GM10248 (cell line): ENCODE measurements at regions not wholly inside any gene's neighbourhood (a gene's known extent, or its start where the extent isn't known, plus 50 kb on each side); places are given as distances from the start of the nearest gene placed in this dataset.

ENCODE experiments used
- CTCF ChIA-PET: fragments of 300-600 bp; sonication (Branson Sonifier 250); formaldehyde crosslinking; extraction: SDS; loops from one replicate; lab custom pipeline; 2021; ENCODE audit warnings: antibody characterized with exemption; lab: Yijun Ruan, JAX
- POLR2A ChIA-PET: fragments of 350-650 bp; sonication (Branson Sonifier 250); formaldehyde crosslinking; extraction: SDS; loops from one replicate; lab custom pipeline; 2020; ENCODE audit warnings: antibody characterized with exemption; lab: Yijun Ruan, JAX
- DNase-seq: peaks from one replicate; pipeline ENCODE4 v3.0.0; 2012; ENCODE audit errors: extremely low spot score
- TF ChIP-seq, protein P1 (sequence below): IDR thresholded peaks from 2 replicates; pipeline ENCODE4 v1.5.1; 2012; ENCODE audit warnings: mild to moderate bottlenecking, low read depth; ENCODE audit errors: extremely low read depth, missing control alignments, control extremely low read depth

- ChIA-PET CTCF (no interaction called here), POLR2A (no interaction called here)
- TF ChIP-seq, protein P1, sequence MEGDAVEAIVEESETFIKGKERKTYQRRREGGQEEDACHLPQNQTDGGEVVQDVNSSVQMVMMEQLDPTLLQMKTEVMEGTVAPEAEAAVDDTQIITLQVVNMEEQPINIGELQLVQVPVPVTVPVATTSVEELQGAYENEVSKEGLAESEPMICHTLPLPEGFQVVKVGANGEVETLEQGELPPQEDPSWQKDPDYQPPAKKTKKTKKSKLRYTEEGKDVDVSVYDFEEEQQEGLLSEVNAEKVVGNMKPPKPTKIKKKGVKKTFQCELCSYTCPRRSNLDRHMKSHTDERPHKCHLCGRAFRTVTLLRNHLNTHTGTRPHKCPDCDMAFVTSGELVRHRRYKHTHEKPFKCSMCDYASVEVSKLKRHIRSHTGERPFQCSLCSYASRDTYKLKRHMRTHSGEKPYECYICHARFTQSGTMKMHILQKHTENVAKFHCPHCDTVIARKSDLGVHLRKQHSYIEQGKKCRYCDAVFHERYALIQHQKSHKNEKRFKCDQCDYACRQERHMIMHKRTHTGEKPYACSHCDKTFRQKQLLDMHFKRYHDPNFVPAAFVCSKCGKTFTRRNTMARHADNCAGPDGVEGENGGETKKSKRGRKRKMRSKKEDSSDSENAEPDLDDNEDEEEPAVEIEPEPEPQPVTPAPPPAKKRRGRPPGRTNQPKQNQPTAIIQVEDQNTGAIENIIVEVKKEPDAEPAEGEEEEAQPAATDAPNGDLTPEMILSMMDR: no peak
- no peak for DNase-seq
These were observed 318.6 kb upstream of the FAT1 start for GRCh38 chr4:187042251-187042650.

- ChIA-PET CTCF (no interaction called here), POLR2A (no interaction called here)
- DNase-seq: no peak
- TF ChIP-seq, protein P1: no peak
These were observed 322.8 kb upstream of the FAT1 start for GRCh38 chr4:187046471-187046870.

DNA sequence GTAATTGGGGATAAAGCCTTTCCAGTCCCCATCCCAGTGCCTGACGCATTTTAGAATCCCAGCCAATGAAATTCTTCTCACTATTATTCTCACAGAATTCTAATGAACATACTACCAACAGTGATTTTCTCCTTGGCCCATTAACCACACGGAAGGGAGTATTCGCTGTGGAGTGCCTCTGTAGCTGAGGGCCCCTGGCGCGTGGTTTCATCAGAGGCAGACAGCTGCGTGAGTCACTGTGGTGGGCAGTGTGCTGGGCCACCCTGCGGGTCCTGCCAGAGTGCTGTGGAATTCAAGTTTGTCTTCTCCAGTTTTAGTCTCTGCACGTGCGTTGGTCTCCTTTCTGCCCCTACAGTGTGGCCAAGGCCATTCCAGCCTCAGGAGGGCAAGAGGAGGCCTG is 335.4 kb upstream of the FAT1 start:
- TF ChIP-seq, protein P1: no peak
- no peak for DNase-seq
- CTCF ChIA-PET: no interaction called here
- POLR2A ChIA-PET: no interaction called here

DNA sequence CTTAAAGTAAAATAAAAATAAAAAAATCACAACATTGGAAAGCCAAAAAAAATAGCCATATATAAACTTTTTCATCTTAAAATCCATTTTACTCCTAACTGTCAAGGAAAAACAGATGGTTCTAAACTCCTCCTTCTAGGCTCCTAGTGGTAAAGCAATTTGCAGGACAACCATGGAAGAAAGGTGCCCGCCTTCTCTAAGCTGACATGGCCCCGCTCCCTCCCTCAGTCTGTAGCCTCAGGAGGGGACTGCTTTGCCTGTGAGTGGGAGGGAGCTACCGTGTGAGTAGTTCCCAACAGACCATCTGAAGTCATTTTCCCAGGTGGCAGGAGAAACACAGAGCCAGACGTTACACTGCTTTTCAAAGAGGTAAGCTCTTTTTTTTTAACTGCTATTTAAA is 336.2 kb upstream of the FAT1 start:
- CTCF ChIA-PET: interaction anchor here (1.0 kb wide), 1 partner anchor 23 kb away, joined by 3 read pairs; no protein-coding TSS in a partner anchor
- DNase-seq: no peak
- POLR2A ChIA-PET: no interaction called here
- TF ChIP-seq, protein P1: no peak

DNA sequence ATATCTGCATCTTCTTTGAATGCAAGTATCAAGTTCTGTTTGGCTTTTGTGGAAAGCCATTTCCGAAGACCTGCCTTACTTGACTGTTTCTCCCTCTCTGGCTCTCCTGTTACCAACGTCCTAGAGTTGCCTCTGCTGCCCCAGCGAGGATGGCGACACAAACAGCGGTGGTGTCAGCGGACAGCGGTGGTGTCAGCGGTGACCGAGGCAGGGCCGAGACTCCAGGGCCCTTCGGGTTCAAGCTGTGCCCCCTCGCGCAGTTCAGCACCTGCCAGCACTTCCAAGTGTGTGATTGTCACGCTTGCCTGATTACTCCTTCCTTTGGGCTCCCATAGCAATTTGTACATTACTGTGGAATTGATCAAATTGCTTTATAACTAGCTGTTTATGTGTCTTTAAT is 336.9 kb upstream of the FAT1 start:
- DNase-seq: no peak
- CTCF ChIA-PET: interaction anchor here (1.0 kb wide), 1 partner anchor 24 kb away, joined by 3 read pairs; no protein-coding TSS in a partner anchor
- TF ChIP-seq, protein P1: no peak
- POLR2A ChIA-PET: no interaction called here

- DNase-seq: no peak
- TF ChIP-seq, protein P1: no peak
- POLR2A ChIA-PET: no interaction called here
- CTCF ChIA-PET: no interaction called here
These were observed 339.6 kb upstream of the FAT1 start for GRCh38 chr4:187063251-187063650.

DNA sequence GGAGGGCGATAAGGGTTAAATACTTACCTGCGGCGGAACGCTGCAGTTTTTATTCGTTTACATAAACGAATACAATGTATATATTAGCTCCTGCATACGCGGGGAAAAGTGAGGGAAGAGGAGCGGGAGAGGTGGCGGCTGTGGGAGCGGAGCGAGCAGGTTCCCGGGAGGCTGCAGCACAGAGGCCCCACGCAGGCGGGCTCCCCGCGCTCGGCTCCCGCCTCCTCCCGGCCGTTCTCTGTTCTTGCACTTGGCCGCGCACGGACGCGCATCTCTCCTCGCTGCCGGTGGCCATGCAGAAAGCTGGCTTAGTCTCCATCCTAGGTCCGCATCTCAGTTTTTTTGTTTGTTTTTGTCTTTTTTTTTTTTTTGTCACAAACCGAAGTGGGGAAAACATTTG is 340.4 kb upstream of the FAT1 start:
- TF ChIP-seq, protein P1: no peak
- no peak for DNase-seq
- ChIA-PET CTCF (no interaction called here), POLR2A (no interaction called here)
